ENCODE measurements at regions not wholly inside any gene's neighbourhood (a gene's known extent, or its start where the extent isn't known, plus 50 kb on each side); places are given as distances from the start of the nearest gene placed in this dataset.

GRCh38 chr4:122548452-122548851, 72.4 kb downstream of the IL21 start:
- TF ChIP-seq RAD21 (IDR thresholded peaks at IDR 0.05; ENCODE audit: low read depth): no peak
- no peak for TF ChIP-seq TEAD4 (IDR thresholded peaks at IDR 0.05)
- TF ChIP-seq TCF12 (IDR thresholded peaks at IDR 0.05; ENCODE audit: low read depth): no peak
- TF ChIP-seq EGR1 (IDR thresholded peaks at IDR 0.05): no peak
